NK-92 treated with Interleukin-12 subunit alpha and Interleukin-12 subunit beta, amount 100 ng/mL, for 24 hours (cell line): ENCODE measurements at regions not wholly inside any gene's neighbourhood (a gene's known extent, or its start where the extent isn't known, plus 50 kb on each side); places are given as distances from the start of the nearest gene placed in this dataset.

Experiments
- DNase-seq: peaks from one replicate; lab custom pipeline; 2025; lab: John Stamatoyannopoulos, UW

GRCh38 chr7:156307193-156307592 is 333.4 kb upstream of the RNF32 start:
- DNase-seq: no peak

GRCh38 chr7:156305351-156305750 is 335.2 kb upstream of the RNF32 start:
- no peak for DNase-seq

DNA sequence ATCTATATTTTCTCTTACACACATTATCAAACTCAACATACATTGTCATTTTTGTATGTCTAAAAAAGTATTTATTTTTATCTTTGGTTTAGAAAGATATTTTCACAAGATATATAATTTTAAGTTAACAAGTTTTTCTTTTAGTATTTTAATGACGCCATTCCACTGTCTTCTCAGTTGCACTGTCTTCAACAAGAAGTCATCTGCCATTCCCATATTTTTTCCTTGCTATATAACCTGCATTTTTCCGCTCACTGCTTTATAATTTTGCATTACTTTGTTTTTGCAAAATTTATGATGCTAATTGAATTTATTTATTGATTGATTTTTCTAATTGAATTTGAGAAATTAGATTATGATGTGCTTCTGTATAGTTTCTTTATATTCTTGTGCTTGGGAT is 357.8 kb upstream of the RNF32 start:
- no peak for DNase-seq

DNA sequence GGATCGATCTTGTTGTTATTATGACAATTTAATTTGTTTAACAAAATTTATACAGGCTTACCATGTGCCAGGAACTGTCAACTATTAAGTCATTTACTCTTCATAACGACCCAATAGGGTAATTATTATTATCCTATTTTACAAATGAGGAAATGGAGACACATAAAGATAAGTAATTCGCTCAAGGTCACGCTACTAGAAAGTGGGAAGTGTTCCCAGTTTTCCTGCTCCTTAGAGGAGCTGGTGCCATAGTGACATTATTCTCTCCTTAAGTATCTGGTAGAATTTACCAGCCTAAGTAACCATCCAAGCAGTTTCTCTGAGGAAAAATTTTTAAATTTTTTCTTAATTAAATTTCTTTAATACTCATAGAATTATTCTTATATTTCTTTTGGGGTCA is 360.9 kb upstream of the RNF32 start:
- no peak for DNase-seq

- DNase-seq: no peak
Measured at GRCh38 chr7:156275292-156275691, 365.3 kb upstream of the RNF32 start.

- DNase-seq: no peak
Measured at GRCh38 chr7:156274557-156274956, 366.0 kb upstream of the RNF32 start.

GRCh38 chr7:156261581-156261980 is 379.0 kb upstream of the RNF32 start:
- DNase-seq: no peak

GRCh38 chr7:156257904-156258303 is 382.7 kb upstream of the RNF32 start:
- no peak for DNase-seq

DNA sequence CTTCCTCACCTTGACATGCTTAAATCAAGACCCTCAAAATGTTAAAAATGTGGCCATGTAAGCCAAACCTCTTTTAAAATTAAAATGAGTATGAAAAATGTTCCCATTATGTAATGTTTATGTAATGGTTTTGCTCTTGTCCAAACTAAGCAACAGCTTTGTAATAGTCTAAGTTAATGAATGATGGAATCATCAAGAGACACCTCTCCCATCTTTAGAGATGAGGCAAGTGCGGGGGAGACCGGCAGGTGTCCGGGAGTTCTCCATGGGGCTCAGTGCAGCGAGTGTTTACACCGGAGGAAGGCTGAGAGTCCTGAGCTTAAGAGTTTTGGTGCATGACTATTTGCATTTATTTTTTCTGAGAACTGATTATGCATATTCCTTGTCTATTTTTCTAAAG is 384.9 kb upstream of the RNF32 start:
- DNase-seq: no peak

DNA sequence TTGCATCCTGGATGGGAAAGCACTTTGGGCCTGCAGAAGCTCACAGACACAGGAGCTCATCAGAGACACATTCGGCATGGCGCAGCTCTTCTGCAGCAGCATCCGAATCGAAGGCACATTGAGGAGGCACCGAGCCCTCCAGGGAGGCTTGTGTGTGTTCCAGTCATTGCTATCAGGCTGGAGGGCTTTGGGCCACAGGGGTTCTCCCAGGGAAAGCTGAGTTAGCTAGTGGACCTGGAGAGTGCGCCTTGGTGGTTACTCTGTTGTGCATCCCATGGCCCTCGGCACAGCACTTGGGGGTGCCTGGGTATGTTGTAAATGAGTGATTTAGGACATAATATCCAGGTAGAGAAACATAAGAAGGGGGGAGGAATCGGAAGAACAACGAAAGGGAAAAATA is 388.7 kb upstream of the RNF32 start:
- no peak for DNase-seq

GRCh38 chr7:156240532-156240931 is 400.0 kb upstream of the RNF32 start:
- DNase-seq: no peak

- DNase-seq: no peak
Measured at GRCh38 chr7:156238366-156239133, 402.0 kb upstream of the RNF32 start.

DNA sequence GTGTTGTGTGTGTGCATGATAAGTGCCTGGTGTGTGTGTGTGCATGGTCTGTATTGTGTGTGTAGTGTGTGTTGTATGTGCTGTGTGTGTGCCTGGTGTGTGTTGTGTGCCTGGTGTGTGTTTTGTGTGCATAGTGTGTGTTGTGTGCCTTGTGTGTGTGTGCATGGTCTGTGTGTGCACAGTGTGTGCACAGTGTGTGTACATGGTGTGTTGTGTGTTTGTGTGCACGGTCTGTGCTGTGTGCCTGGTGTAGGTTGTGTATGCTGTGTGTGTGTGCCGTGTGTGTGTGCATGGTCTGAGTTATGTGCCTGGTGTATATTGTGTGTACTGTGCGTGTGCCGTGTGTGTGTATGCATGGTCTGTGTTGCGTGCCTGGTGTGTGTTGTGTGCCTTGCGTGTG is 403.0 kb upstream of the RNF32 start:
- DNase-seq: no peak

GRCh38 chr7:156236936-156237599 is 403.5 kb upstream of the RNF32 start:
- DNase-seq: no peak

GRCh38 chr7:156236181-156236889 is 404.2 kb upstream of the RNF32 start:
- no peak for DNase-seq

DNA sequence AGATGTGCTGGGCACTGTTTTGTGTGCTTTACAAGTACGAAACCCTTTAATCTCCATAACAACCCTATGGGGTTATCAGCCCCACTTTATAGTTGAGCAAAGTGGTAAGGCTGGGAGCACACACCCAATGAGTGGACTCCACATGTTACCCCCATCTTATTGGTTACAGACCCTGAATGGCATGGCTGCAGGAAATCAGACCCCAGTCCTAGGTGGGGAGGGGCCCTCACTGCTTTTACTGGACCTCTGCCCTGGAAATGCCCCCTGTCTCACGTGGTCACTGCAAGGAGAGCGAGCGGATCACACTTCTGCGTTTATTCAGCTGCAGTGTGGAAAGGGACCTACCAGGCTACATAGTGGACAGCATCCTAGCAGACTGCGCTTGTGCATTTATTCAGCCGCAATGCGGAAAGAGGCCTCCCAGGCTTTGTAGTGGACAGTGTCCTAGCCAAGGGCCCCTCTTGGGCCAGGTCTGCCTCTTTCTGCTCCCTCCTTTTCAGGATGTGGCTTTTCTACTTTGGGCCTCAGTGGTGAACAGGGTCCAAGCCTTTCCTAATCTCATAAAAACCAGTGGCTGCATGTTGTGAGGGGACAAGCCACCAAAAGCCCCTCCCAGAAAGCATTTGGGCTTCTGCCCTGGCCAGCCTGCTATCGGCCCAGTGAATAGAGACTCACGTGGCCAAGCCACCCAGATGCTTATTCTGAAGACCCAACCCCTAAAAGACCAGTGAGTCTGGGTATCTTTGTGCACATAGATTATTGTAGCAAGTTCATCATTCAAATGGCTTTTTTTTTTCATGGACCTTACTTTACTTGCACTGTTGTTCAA is 405.7 kb upstream of the RNF32 start:
- DNase-seq: no peak

DNA sequence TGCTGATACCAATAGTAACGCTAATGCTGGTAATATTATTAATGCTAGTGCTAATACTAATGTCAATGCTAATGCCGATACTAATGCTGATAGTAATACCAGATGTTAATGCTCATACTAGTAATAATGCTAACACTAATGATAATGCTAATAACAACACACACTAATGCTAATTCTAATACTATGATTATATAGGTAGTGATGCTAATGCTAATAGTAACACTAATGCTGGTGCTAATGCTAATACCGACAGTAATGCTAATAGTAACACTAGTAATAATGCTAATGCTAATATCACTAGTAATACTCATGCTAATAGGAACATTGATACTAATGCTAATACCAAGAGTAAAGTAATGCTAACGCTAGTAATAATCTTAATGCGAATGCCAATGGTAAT is 406.4 kb upstream of the RNF32 start:
- DNase-seq: no peak

DNA sequence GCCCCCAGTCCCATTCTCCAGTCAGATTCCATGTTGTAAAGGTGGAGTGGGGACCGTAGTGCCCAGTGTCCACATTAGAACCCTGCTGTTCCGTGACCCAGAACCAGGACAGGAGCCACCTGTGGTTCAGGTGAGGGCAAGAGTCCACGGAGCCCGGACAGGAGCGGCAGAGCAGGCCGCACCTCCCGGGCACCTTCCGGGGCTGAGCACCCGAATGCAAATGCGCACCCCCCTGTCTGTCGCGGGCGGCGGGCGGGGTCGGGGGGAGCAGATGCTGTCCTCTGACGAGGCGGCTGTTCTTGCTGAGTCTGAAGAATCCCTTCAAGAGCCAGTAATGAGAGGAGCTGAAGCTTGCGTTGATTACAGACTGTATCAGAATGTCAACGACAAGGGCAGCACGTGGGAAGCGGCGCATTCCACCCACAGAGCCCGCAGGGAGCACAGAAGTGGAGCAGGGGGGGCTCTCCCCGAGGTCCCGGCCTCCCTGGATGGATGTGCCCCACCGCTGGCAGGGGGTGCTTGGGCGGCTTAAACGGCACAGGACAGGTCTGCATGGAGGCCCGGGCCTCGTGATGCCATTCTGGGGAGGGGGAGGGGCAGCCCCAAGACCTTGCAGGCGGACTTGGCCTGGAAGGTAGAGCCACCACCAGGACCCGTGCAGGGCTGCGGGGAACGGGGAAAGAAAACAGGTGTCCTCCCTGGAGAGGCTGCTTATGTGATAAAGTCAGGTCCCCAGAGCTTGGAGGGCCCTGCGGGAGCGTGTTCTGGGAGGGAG is 407.5 kb upstream of the RNF32 start:
- DNase-seq: no peak

DNA sequence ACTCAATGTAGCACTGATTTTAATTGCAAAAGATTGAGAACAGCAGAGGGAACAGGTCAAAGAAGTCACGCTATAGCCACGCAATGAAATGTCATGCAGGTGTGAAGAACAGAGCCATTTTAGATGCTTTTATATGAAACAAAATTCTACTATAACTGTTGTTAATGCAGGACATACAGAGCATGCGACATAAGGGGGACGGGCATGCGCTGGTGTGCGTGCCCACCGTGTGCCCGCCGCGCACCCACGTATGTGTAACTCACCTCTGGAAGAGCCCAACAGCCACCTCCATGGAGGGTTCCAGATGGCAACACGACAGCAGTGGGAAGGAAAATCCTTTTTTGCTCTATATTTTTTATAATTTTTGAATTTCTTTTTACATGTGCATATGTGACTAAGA is 410.0 kb upstream of the RNF32 start:
- DNase-seq: no peak

GRCh38 chr7:156224833-156225225 is 412.6 kb upstream of the SHH start:
- no peak for DNase-seq
